ENCODE measurements at regions not wholly inside any gene's neighbourhood (a gene's known extent, or its start where the extent isn't known, plus 50 kb on each side); places are given as distances from the start of the nearest gene placed in this dataset.

- TF ChIP-seq CTCF (conservative IDR thresholded peaks at IDR 0.05; ENCODE audit: low read depth, low read length) (no peak), EZH2phosphoT487 (IDR thresholded peaks at IDR 0.05; ENCODE audit: borderline replicate concordance, low read length) (no peak), EZH2 (IDR thresholded peaks at IDR 0.05; ENCODE audit: low read length, unreplicated experiment) (no peak)
Observed at GRCh38 chr3:86797946-86798345, 193.0 kb downstream of the VGLL3 start.
